Peyer's patch (tissue), 4 donors: ENCODE measurements at regions not wholly inside any gene's neighbourhood (a gene's known extent, or its start where the extent isn't known, plus 50 kb on each side); places are given as distances from the start of the nearest gene placed in this dataset.

ENCODE experiments used
- CTCF ChIP-seq, 6 experiments: fragments of 450-650 bp in 4 of 6; fragments of 200-600 bp in 2 of 6; sonication (generic) in 1 of 6; IDR thresholded peaks; one replicate each; pipeline ENCODE4 v1.5.1; 2017 to 2019; ENCODE audit warnings: antibody characterized with exemption in 6 of 6, mild to moderate bottlenecking in 3 of 6, moderate library complexity in 1 of 6
- POLR2A ChIP-seq, 2 donors: fragments of 450-650 bp; IDR thresholded peaks; one replicate each; pipeline ENCODE4 v1.5.1; 2017; ENCODE audit warnings: antibody characterized with exemption in 2 of 2, mild to moderate bottlenecking in 2 of 2, moderate library complexity in 2 of 2

GRCh38 chr6:71048320-71049164 lies 91.7 kb upstream of the B3GAT2 start:
- TF ChIP-seq CTCF (IDR thresholded peaks at IDR 0.05) (no peak), POLR2A (IDR thresholded peaks at IDR 0.05) (no peak)
